Stomach (tissue), 4 donors: ENCODE measurements at regions not wholly inside any gene's neighbourhood (a gene's known extent, or its start where the extent isn't known, plus 50 kb on each side); places are given as distances from the start of the nearest gene placed in this dataset.

Experiments
- EP300 ChIP-seq: sonication (generic); formaldehyde crosslinking; IDR thresholded peaks from one replicate; pipeline ENCODE4 v1.6.1; 2017; ENCODE audit warnings: antibody characterized with exemption
- POLR2A ChIP-seq, 4 donors: fragments of 450-650 bp; IDR thresholded peaks; one replicate each; pipeline ENCODE4 v1.6.1; 2016; ENCODE audit warnings: antibody characterized with exemption in 4 of 4, control low read depth in 2 of 4, mild to moderate bottlenecking in 1 of 4, moderate library complexity in 1 of 4
- POLR2AphosphoS5 ChIP-seq, 3 donors: sonication (generic); formaldehyde crosslinking; IDR thresholded peaks; one replicate each; pipeline ENCODE4 v1.6.1; 2016; ENCODE audit warnings: antibody characterized with exemption in 3 of 3
- TF ChIP-seq, protein P1 (sequence below), 7 experiments: fragments of 450-650 bp in 4 of 7; fragments of 200-600 bp in 3 of 7; sonication (generic) in 3 of 7; IDR thresholded peaks; one replicate each; pipeline ENCODE4 v1.5.1; 2016 to 2019; ENCODE audit warnings: antibody characterized with exemption in 7 of 7, control low read depth in 2 of 7, mild to moderate bottlenecking in 1 of 7

GRCh38 chr12:84357314-84357713, 555.3 kb downstream of the SLC6A15 start:
- TF ChIP-seq, protein P1, sequence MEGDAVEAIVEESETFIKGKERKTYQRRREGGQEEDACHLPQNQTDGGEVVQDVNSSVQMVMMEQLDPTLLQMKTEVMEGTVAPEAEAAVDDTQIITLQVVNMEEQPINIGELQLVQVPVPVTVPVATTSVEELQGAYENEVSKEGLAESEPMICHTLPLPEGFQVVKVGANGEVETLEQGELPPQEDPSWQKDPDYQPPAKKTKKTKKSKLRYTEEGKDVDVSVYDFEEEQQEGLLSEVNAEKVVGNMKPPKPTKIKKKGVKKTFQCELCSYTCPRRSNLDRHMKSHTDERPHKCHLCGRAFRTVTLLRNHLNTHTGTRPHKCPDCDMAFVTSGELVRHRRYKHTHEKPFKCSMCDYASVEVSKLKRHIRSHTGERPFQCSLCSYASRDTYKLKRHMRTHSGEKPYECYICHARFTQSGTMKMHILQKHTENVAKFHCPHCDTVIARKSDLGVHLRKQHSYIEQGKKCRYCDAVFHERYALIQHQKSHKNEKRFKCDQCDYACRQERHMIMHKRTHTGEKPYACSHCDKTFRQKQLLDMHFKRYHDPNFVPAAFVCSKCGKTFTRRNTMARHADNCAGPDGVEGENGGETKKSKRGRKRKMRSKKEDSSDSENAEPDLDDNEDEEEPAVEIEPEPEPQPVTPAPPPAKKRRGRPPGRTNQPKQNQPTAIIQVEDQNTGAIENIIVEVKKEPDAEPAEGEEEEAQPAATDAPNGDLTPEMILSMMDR (IDR thresholded peaks at IDR 0.05): no peak
- no peak for TF ChIP-seq POLR2AphosphoS5 (IDR thresholded peaks at IDR 0.05)
- TF ChIP-seq POLR2A (IDR thresholded peaks at IDR 0.05): no peak
- TF ChIP-seq EP300: no peak
